ENCODE measurements at regions not wholly inside any gene's neighbourhood (a gene's known extent, or its start where the extent isn't known, plus 50 kb on each side); places are given as distances from the start of the nearest gene placed in this dataset.
A peak's percentile ranks its signal among the peaks of the same experiment; 100 is the strongest.

GRCh38 chr12:89181271-89181920 is 170.9 kb downstream of the DUSP6 start:
- H3K9me3 ChIP-seq: no peaks in the 10 kb centered on the region
- DNase-seq: no peak
- H3K27ac ChIP-seq: no peak overlapping the region
- H3K4me1 ChIP-seq: peaks cover 16 to 30% (median 23%) of the 10 kb centered on the region in 4 donors
- ATAC-seq (ENCODE audit: low FRiP score in 2 of 2): no peak
- H3K36me3 ChIP-seq: no peaks in the 10 kb centered on the region
- no peaks in the 10 kb centered on the region for H3K27me3 ChIP-seq
- TF ChIP-seq POLR2AphosphoS5 (IDR thresholded peaks at IDR 0.05) (no peak), POLR2A (IDR thresholded peaks at IDR 0.05) (no peak), CTCF (IDR thresholded peaks at IDR 0.05) (no peak), EP300 (IDR thresholded peaks at IDR 0.05) (no peak)
- 82 to 83% methylated on average over 2 of the region's 2 CpGs for WGBS, 2 donors
- H3K4me3 ChIP-seq: no peak overlapping the region

GRCh38 chr12:89180496-89180895 is 171.8 kb downstream of the DUSP6 start:
- DNase-seq: no peak
- Histone ChIP-seq H3K36me3 (no peaks in the 10 kb centered on the region), H3K4me1 (peaks cover 16 to 30% (median 23%) of the 10 kb centered on the region in 4 donors), H3K27ac (no peak overlapping the region), H3K4me3 (no peak overlapping the region), H3K27me3 (no peaks in the 10 kb centered on the region), H3K9me3 (no peaks in the 10 kb centered on the region)
- 49 to 59% methylated on average over 2 of the region's 2 CpGs for WGBS, 2 donors
- no peak for ATAC-seq (ENCODE audit: low FRiP score in 2 of 2)
- TF ChIP-seq CTCF (IDR thresholded peaks at IDR 0.05) (no peak), POLR2A (IDR thresholded peaks at IDR 0.05) (no peak), EP300 (IDR thresholded peaks at IDR 0.05) (no peak), POLR2AphosphoS5 (IDR thresholded peaks at IDR 0.05) (no peak)

GRCh38 chr12:89179983-89180382 is 172.3 kb downstream of the DUSP6 start:
- WGBS, 2 donors: 0 to 10% methylated on average over 1 of the region's 1 CpG
- Histone ChIP-seq H3K27me3 (no peaks in the 10 kb centered on the region), H3K4me1 (peaks cover 16 to 30% (median 23%) of the 10 kb centered on the region in 4 donors), H3K27ac (no peak overlapping the region), H3K9me3 (no peaks in the 10 kb centered on the region), H3K36me3 (no peaks in the 10 kb centered on the region), H3K4me3 (no peak overlapping the region)
- DNase-seq (peak in 1 of 2 donors; percentile 67), ATAC-seq (ENCODE audit: low FRiP score in 2 of 2) (peak in 1 of 2 donors; percentile 77)
- TF ChIP-seq POLR2AphosphoS5 (IDR thresholded peaks at IDR 0.05): peak; percentile 72 to 86
- TF ChIP-seq EP300 (IDR thresholded peaks at IDR 0.05): peak in 2 of 4 donors; percentile 35 to 82
- no peak for TF ChIP-seq CTCF (IDR thresholded peaks at IDR 0.05)

- no peak overlapping the region for H3K27ac ChIP-seq
- DNase-seq (no peak), ATAC-seq (ENCODE audit: low FRiP score in 2 of 2) (no peak)
- no peak for TF ChIP-seq POLR2AphosphoS5 (IDR thresholded peaks at IDR 0.05)
- TF ChIP-seq CTCF (IDR thresholded peaks at IDR 0.05): no peak
- no peak for TF ChIP-seq POLR2A (IDR thresholded peaks at IDR 0.05)
- no peak for TF ChIP-seq EP300 (IDR thresholded peaks at IDR 0.05)
- H3K4me3 ChIP-seq: no peak overlapping the region
- WGBS, 2 donors: 56 to 84% methylated on average over 1 of the region's 1 CpG
- H3K9me3 ChIP-seq: no peaks in the 10 kb centered on the region
- H3K36me3 ChIP-seq: no peaks in the 10 kb centered on the region
- no peaks in the 10 kb centered on the region for H3K27me3 ChIP-seq
- H3K4me1 ChIP-seq: peaks cover 15 to 30% (median 23%) of the 10 kb centered on the region in 4 donors
Measured at GRCh38 chr12:89179245-89179644, 173.1 kb downstream of the DUSP6 start.

GRCh38 chr12:89177802-89178395 is 174.4 kb downstream of the DUSP6 start:
- no peak for ATAC-seq (ENCODE audit: low FRiP score in 2 of 2)
- Histone ChIP-seq H3K4me1 (peaks cover 12 to 27% (median 22%) of the 10 kb centered on the region in 4 donors), H3K4me3 (no peak overlapping the region), H3K27me3 (no peaks in the 10 kb centered on the region), H3K27ac (no peak overlapping the region), H3K9me3 (no peaks in the 10 kb centered on the region), H3K36me3 (no peaks in the 10 kb centered on the region)
- DNase-seq: no peak
- TF ChIP-seq POLR2AphosphoS5 (IDR thresholded peaks at IDR 0.05) (no peak), EP300 (IDR thresholded peaks at IDR 0.05) (no peak), POLR2A (IDR thresholded peaks at IDR 0.05) (no peak), CTCF (IDR thresholded peaks at IDR 0.05) (no peak)
- 85 to 94% methylated on average over 3 of the region's 3 CpGs for WGBS, 2 donors
